WTC11 (cell line): ENCODE measurements at regions not wholly inside any gene's neighbourhood (a gene's known extent, or its start where the extent isn't known, plus 50 kb on each side); places are given as distances from the start of the nearest gene placed in this dataset.

Experiments
- ATAC-seq: fragments of 200-7000 bp; cut with Tn5 transposase; 2 replicates; pipeline ENCODE4 v1.10.0; 2021; ENCODE audit warnings: mild to moderate bottlenecking, moderate library complexity
- CTCF ChIA-PET: fragments of 300-600 bp; sonication (Branson Sonifier 250); formaldehyde crosslinking; loops from one replicate; lab custom pipeline; 2021; ENCODE audit warnings: antibody characterized with exemption; lab: Charles Lee
- POLR2A ChIA-PET: fragments of 350-600 bp; sonication (Branson Sonifier 250); formaldehyde crosslinking; loops from one replicate; lab custom pipeline; 2021; ENCODE audit warnings: antibody characterized with exemption; lab: Charles Lee
- DNase-seq: peaks from one replicate; pipeline ENCODE4 v3.0.0; 2021; ENCODE audit warnings: low spot score
- H3K27ac Mint-ChIP-seq: 2 replicates; pipeline ENCODE4 v1.8.0; 2021; ENCODE audit warnings: mixed read lengths
- H3K27me3 Mint-ChIP-seq: 2 replicates; pipeline ENCODE4 v1.8.0; 2021; ENCODE audit warnings: low read depth, mild to moderate bottlenecking, moderate library complexity, mixed read lengths
- H3K36me3 Mint-ChIP-seq: 2 replicates; pipeline ENCODE4 v1.8.0; 2021; ENCODE audit warnings: mixed read lengths
- H3K4me1 Mint-ChIP-seq: 2 replicates; pipeline ENCODE4 v1.8.0; 2022; ENCODE audit warnings: mixed read lengths
- H3K4me3 Mint-ChIP-seq: 2 replicates; pipeline ENCODE4 v1.8.0; 2021; ENCODE audit warnings: mild to moderate bottlenecking, moderate library complexity, mixed read lengths
- H3K9me3 Mint-ChIP-seq: 2 replicates; pipeline ENCODE4 v1.8.0; 2021; ENCODE audit warnings: mixed read lengths
- E2F1 ChIP-seq: sonication (generic); formaldehyde crosslinking; IDR thresholded peaks from 2 replicates; pipeline ENCODE4 v1.8.0; 2022; ENCODE audit warnings: mild to moderate bottlenecking, missing genetic modification reagents
- EMX1 ChIP-seq: fragments of 250-450 bp; sonication (Bioruptor Pico); IDR thresholded peaks from 2 replicates; pipeline ENCODE4 v1.8.0; 2021; ENCODE audit warnings: mild to moderate bottlenecking
- ERG ChIP-seq: fragments of 250-450 bp; sonication (Bioruptor Pico); IDR thresholded peaks from 2 replicates; pipeline ENCODE4 v1.8.0; 2021; ENCODE audit warnings: mild to moderate bottlenecking
- FOXJ3 ChIP-seq: sonication (generic); formaldehyde crosslinking; IDR thresholded peaks from 2 replicates; pipeline ENCODE4 v1.9.0; 2021; ENCODE audit warnings: missing genetic modification reagents, mild to moderate bottlenecking, borderline replicate concordance
- GTF2I ChIP-seq: fragments of 250-450 bp; sonication (Bioruptor Pico); conservative IDR thresholded peaks from 2 replicates; pipeline ENCODE4 v1.4.0; 2021; ENCODE audit warnings: mild to moderate bottlenecking
- HMGXB4 ChIP-seq: sonication (generic); formaldehyde crosslinking; IDR thresholded peaks from 2 replicates; pipeline ENCODE4 v1.8.1; 2023; ENCODE audit warnings: mild to moderate bottlenecking, moderate library complexity, missing genetic modification reagents
- MYBL2 ChIP-seq: sonication (generic); formaldehyde crosslinking; IDR thresholded peaks from 2 replicates; pipeline ENCODE4 v1.8.1; 2023; ENCODE audit warnings: mild to moderate bottlenecking, moderate library complexity, missing genetic modification reagents
- NR1H2 ChIP-seq: sonication (generic); formaldehyde crosslinking; IDR thresholded peaks from 2 replicates; pipeline ENCODE4 v1.9.0; 2021; ENCODE audit warnings: mild to moderate bottlenecking, moderate library complexity, missing genetic modification reagents
- OVOL2 ChIP-seq: fragments of 250-450 bp; sonication (Bioruptor Pico); IDR thresholded peaks from 2 replicates; pipeline ENCODE4 v1.9.0; 2021; ENCODE audit warnings: mild to moderate bottlenecking, borderline replicate concordance
- ZNF263 ChIP-seq: sonication (generic); formaldehyde crosslinking; IDR thresholded peaks from 2 replicates; pipeline ENCODE4 v1.8.1; 2022; ENCODE audit warnings: low read depth, mild to moderate bottlenecking, moderate library complexity, missing genetic modification reagents
- ZNF671 ChIP-seq: fragments of 250-450 bp; sonication (Bioruptor Pico); IDR thresholded peaks from 2 replicates; pipeline ENCODE4 v1.8.0; 2021; ENCODE audit warnings: mild to moderate bottlenecking
- TF ChIP-seq, protein P1 (sequence below): sonication (generic); formaldehyde crosslinking; IDR thresholded peaks from 2 replicates; pipeline ENCODE4 v1.8.1; 2023; ENCODE audit warnings: mild to moderate bottlenecking, missing genetic modification reagents, borderline replicate concordance
- TF ChIP-seq, protein P2 (sequence below): sonication (generic); formaldehyde crosslinking; IDR thresholded peaks from 2 replicates; pipeline ENCODE4 v1.8.0; 2023; ENCODE audit warnings: missing genetic modification reagents, mild to moderate bottlenecking, borderline replicate concordance
- TF ChIP-seq, protein P3 (sequence below): sonication (generic); formaldehyde crosslinking; IDR thresholded peaks from 2 replicates; pipeline ENCODE4 v1.8.1; 2023; ENCODE audit warnings: mild to moderate bottlenecking, missing genetic modification reagents

- H3K27me3 Mint-ChIP-seq, result no peaks in the 10 kb centered on the region; the same call in none of the 2 replicates
- H3K4me3 Mint-ChIP-seq, result no peak overlapping the region
- no peak for DNase-seq
- TF ChIP-seq, protein P1, sequence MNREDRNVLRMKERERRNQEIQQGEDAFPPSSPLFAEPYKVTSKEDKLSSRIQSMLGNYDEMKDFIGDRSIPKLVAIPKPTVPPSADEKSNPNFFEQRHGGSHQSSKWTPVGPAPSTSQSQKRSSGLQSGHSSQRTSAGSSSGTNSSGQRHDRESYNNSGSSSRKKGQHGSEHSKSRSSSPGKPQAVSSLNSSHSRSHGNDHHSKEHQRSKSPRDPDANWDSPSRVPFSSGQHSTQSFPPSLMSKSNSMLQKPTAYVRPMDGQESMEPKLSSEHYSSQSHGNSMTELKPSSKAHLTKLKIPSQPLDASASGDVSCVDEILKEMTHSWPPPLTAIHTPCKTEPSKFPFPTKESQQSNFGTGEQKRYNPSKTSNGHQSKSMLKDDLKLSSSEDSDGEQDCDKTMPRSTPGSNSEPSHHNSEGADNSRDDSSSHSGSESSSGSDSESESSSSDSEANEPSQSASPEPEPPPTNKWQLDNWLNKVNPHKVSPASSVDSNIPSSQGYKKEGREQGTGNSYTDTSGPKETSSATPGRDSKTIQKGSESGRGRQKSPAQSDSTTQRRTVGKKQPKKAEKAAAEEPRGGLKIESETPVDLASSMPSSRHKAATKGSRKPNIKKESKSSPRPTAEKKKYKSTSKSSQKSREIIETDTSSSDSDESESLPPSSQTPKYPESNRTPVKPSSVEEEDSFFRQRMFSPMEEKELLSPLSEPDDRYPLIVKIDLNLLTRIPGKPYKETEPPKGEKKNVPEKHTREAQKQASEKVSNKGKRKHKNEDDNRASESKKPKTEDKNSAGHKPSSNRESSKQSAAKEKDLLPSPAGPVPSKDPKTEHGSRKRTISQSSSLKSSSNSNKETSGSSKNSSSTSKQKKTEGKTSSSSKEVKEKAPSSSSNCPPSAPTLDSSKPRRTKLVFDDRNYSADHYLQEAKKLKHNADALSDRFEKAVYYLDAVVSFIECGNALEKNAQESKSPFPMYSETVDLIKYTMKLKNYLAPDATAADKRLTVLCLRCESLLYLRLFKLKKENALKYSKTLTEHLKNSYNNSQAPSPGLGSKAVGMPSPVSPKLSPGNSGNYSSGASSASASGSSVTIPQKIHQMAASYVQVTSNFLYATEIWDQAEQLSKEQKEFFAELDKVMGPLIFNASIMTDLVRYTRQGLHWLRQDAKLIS (CRISPR knock-in tag), result no peak
- TF ChIP-seq FOXJ3 (CRISPR knock-in tag), result no peak
- no peak for TF ChIP-seq EMX1 (CRISPR knock-in tag)
- no peak for TF ChIP-seq OVOL2 (CRISPR knock-in tag)
- TF ChIP-seq GTF2I (CRISPR knock-in tag), result no peak
- TF ChIP-seq ZNF263, result no peak
- TF ChIP-seq, protein P2, sequence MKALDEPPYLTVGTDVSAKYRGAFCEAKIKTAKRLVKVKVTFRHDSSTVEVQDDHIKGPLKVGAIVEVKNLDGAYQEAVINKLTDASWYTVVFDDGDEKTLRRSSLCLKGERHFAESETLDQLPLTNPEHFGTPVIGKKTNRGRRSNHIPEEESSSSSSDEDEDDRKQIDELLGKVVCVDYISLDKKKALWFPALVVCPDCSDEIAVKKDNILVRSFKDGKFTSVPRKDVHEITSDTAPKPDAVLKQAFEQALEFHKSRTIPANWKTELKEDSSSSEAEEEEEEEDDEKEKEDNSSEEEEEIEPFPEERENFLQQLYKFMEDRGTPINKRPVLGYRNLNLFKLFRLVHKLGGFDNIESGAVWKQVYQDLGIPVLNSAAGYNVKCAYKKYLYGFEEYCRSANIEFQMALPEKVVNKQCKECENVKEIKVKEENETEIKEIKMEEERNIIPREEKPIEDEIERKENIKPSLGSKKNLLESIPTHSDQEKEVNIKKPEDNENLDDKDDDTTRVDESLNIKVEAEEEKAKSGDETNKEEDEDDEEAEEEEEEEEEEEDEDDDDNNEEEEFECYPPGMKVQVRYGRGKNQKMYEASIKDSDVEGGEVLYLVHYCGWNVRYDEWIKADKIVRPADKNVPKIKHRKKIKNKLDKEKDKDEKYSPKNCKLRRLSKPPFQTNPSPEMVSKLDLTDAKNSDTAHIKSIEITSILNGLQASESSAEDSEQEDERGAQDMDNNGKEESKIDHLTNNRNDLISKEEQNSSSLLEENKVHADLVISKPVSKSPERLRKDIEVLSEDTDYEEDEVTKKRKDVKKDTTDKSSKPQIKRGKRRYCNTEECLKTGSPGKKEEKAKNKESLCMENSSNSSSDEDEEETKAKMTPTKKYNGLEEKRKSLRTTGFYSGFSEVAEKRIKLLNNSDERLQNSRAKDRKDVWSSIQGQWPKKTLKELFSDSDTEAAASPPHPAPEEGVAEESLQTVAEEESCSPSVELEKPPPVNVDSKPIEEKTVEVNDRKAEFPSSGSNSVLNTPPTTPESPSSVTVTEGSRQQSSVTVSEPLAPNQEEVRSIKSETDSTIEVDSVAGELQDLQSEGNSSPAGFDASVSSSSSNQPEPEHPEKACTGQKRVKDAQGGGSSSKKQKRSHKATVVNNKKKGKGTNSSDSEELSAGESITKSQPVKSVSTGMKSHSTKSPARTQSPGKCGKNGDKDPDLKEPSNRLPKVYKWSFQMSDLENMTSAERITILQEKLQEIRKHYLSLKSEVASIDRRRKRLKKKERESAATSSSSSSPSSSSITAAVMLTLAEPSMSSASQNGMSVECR (CRISPR knock-in tag), result no peak
- no peak for TF ChIP-seq MYBL2
- no peak for TF ChIP-seq HMGXB4 (CRISPR knock-in tag)
- TF ChIP-seq ZNF671 (CRISPR knock-in tag), result no peak
- TF ChIP-seq, protein P3, sequence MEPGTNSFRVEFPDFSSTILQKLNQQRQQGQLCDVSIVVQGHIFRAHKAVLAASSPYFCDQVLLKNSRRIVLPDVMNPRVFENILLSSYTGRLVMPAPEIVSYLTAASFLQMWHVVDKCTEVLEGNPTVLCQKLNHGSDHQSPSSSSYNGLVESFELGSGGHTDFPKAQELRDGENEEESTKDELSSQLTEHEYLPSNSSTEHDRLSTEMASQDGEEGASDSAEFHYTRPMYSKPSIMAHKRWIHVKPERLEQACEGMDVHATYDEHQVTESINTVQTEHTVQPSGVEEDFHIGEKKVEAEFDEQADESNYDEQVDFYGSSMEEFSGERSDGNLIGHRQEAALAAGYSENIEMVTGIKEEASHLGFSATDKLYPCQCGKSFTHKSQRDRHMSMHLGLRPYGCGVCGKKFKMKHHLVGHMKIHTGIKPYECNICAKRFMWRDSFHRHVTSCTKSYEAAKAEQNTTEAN (CRISPR knock-in tag), result no peak
- no peak for TF ChIP-seq ERG
- no peak for TF ChIP-seq NR1H2 (CRISPR knock-in tag)
- no peak for TF ChIP-seq E2F1
- peaks cover 21% of the 10 kb centered on the region for H3K36me3 Mint-ChIP-seq
- ChIA-PET CTCF (interaction anchor here (1.3 to 1.8 kb wide), 2 partner anchors 228 to 242 kb away, joined by 3 to 4 read pairs; no protein-coding TSS in a partner anchor), POLR2A (no interaction called here)
- ATAC-seq, result no peak
- peak overlapping the region; percentile 98 for H3K27ac Mint-ChIP-seq
- H3K4me1 Mint-ChIP-seq, result peaks cover 44% of the 10 kb centered on the region
- peaks cover 24% of the 10 kb centered on the region for H3K9me3 Mint-ChIP-seq
These were observed 512.5 kb downstream of the RNF144A start for GRCh38 chr2:7429733-7430132.
